Tibial nerve (tissue), 4 donors: ENCODE measurements at regions not wholly inside any gene's neighbourhood (a gene's known extent, or its start where the extent isn't known, plus 50 kb on each side); places are given as distances from the start of the nearest gene placed in this dataset.

Source experiments
- DNase-seq, 2 donors: peaks; one replicate each; pipeline ENCODE4 v3.0.0-alpha.2; 2019; ENCODE audit warnings: low spot score in 2 of 2
- H3K27ac ChIP-seq, 4 donors: fragments of 200-600 bp; sonication (generic) in 3 of 4; one replicate each; pipeline ENCODE4 v1.5.1; 2017 to 2019; ENCODE audit warnings: mild to moderate bottlenecking in 1 of 4
- H3K27me3 ChIP-seq, 2 donors: fragments of 200-600 bp; sonication (generic) in 1 of 2; one replicate each; pipeline versions ENCODE4 v1.5.1 to v1.6.0; 2017 to 2019
- H3K36me3 ChIP-seq, 3 donors: fragments of 200-600 bp; sonication (generic); one replicate each; pipeline ENCODE4 v1.5.1; 2018 to 2019
- H3K4me1 ChIP-seq, 4 donors: fragments of 200-600 bp; sonication (generic) in 3 of 4; one replicate each; pipeline ENCODE4 v1.5.1; 2017 to 2019
- H3K4me3 ChIP-seq, 4 donors: fragments of 200-600 bp; sonication (generic) in 3 of 4; one replicate each; pipeline ENCODE4 v1.5.1; 2017 to 2019; ENCODE audit warnings: mild to moderate bottlenecking in 1 of 4, moderate library complexity in 1 of 4
- H3K9me3 ChIP-seq, 4 donors: fragments of 200-600 bp; sonication (generic) in 3 of 4; one replicate each; pipeline ENCODE4 v1.5.1; 2017 to 2019
- CTCF ChIP-seq, 5 experiments: fragments of 200-600 bp in 3 of 5; fragments of 450-650 bp in 2 of 5; sonication (generic) in 3 of 5; IDR thresholded peaks; one replicate each; pipeline ENCODE4 v1.5.1; 2016 to 2019; ENCODE audit warnings: antibody characterized with exemption in 5 of 5, mild to moderate bottlenecking in 3 of 5, moderate library complexity in 2 of 5
- EP300 ChIP-seq, 2 donors: sonication (generic); formaldehyde crosslinking; IDR thresholded peaks; one replicate each; pipeline ENCODE4 v1.6.1; 2017; ENCODE audit warnings: antibody characterized with exemption in 2 of 2, mild to moderate bottlenecking in 1 of 2
- POLR2A ChIP-seq, 2 donors: fragments of 450-650 bp; IDR thresholded peaks; one replicate each; pipeline ENCODE4 v1.6.1; 2017; ENCODE audit warnings: antibody characterized with exemption in 2 of 2, mild to moderate bottlenecking in 2 of 2, moderate library complexity in 2 of 2
- WGBS, 2 donors: methylation state at CpG; one replicate each; pipeline ENCODE4 v1.1.5; 2018; 5-methylcytosine and 5-hydroxymethylcytosine counted together

DNA sequence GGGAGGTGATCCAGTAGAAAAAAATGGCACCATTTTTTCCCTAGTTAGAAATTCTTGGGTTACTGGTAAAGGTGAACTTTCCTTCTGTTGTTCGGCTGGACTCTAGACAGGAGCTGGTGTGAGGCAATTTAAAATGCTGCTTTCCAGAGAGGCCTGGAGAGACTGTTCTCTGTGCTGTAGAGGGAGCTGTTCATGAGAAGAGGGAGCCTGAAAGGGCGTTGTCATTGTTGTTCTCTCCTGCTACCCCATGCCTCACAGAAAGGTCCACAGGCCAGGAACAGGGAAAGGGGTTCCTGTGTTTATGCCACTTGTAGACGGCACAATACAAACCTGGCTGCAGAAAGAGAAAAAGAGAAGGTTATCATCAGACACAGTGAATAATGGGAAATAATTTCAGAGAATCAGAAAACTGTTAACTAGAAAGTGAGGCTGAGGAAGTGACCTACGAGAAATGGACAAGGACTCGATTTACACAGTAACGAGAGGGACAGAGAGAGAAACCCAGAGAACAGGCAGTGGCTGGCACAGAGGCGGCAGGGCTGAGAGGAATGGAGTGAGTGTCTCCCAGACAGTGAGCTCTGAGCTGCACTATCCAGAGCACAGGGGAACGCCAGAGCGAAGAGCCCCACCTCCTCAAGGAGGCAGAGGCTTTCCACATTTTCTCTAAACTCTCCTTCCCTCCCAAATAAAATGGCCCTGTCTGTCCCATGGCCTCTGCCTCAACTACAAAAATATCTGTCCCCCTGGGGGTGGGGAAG lies 109.2 kb downstream of the RRM1 start:
- H3K4me1 ChIP-seq = no peaks in the 10 kb centered on the region
- H3K9me3 ChIP-seq = peaks cover 0 to 6% (median 0%) of the 10 kb centered on the region in 4 donors
- no peak for DNase-seq
- no peak overlapping the region for H3K4me3 ChIP-seq
- TF ChIP-seq POLR2A (IDR thresholded peaks at IDR 0.05) (no peak), EP300 (IDR thresholded peaks at IDR 0.05) (no peak)
- no peaks in the 10 kb centered on the region for H3K27me3 ChIP-seq
- H3K36me3 ChIP-seq = no peaks in the 10 kb centered on the region
- H3K27ac ChIP-seq = no peak overlapping the region
- WGBS, 2 donors = 71 to 74% methylated on average over 9 of the region's 9 CpGs

DNA sequence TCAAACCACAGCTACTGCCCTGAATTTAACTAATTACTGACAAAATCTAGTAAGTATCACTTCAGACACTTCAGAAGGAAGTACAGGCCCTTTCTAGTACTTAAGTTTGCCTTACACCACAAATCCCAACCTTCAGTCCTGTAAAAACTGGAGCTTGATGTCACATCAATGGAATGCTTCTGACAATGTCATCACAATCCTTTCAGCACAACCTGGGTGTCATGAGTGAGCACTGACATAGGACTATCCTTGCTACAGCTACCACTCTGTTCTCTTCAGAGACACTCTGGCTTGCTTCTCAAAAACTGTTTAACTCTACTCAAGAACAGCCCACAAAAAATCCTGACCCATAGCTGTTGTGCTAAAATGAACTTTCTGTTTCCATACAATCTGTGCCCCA lies 108.2 kb downstream of the RRM1 start:
- Histone ChIP-seq H3K4me1 (no peaks in the 10 kb centered on the region), H3K9me3 (peaks cover 0 to 6% (median 0%) of the 10 kb centered on the region in 4 donors), H3K36me3 (no peaks in the 10 kb centered on the region), H3K4me3 (no peak overlapping the region), H3K27me3 (no peaks in the 10 kb centered on the region), H3K27ac (no peak overlapping the region)
- no peak for DNase-seq
- TF ChIP-seq EP300 (IDR thresholded peaks at IDR 0.05) (no peak), POLR2A (IDR thresholded peaks at IDR 0.05) (no peak), CTCF (IDR thresholded peaks at IDR 0.05) (no peak)

GRCh38 chr11:4197112-4197511 lies 102.5 kb downstream of the RRM1 start:
- Histone ChIP-seq H3K36me3 (no peaks in the 10 kb centered on the region), H3K27ac (no peak overlapping the region), H3K4me3 (no peak overlapping the region), H3K9me3 (peaks cover 0 to 6% (median 0%) of the 10 kb centered on the region in 4 donors), H3K27me3 (no peaks in the 10 kb centered on the region), H3K4me1 (no peaks in the 10 kb centered on the region)
- no peak for TF ChIP-seq POLR2A (IDR thresholded peaks at IDR 0.05)
- no peak for TF ChIP-seq CTCF (IDR thresholded peaks at IDR 0.05)
- TF ChIP-seq EP300 (IDR thresholded peaks at IDR 0.05) = no peak
- no peak for DNase-seq
- 82 to 89% methylated on average over 2 of the region's 2 CpGs for WGBS, 2 donors

GRCh38 chr11:4195909-4196308 lies 101.3 kb downstream of the RRM1 start:
- Histone ChIP-seq H3K4me1 (no peaks in the 10 kb centered on the region), H3K9me3 (peaks cover 0 to 6% (median 0%) of the 10 kb centered on the region in 4 donors), H3K27me3 (no peaks in the 10 kb centered on the region), H3K27ac (no peak overlapping the region), H3K4me3 (no peak overlapping the region), H3K36me3 (no peaks in the 10 kb centered on the region)
- no peak for TF ChIP-seq CTCF (IDR thresholded peaks at IDR 0.05)
- TF ChIP-seq EP300 (IDR thresholded peaks at IDR 0.05) = no peak
- no peak for TF ChIP-seq POLR2A (IDR thresholded peaks at IDR 0.05)
- no peak for DNase-seq
- 64 to 66% methylated on average over 2 of the region's 2 CpGs for WGBS, 2 donors

DNA sequence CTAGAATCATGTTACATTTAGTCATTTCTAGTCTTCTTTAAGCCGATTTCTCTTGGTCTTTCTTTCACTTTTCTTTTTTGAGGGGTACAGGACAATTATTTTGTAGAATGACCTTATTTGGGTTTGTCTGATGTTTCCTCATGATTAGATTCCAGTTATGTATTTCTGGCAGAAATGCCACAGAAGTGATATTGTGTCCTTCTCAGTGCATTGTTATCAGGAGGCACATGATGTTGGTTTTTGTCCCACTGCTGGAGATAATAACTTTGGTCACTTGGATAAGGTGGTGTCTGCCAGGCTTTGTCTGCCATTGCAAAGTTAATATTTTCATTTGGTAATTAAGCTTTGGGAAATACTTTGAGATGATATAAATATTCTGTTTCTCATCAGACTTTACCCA lies 100.3 kb downstream of the RRM1 start:
- H3K4me3 ChIP-seq = no peak overlapping the region
- 82 to 85% methylated on average over 1 of the region's 1 CpG for WGBS, 2 donors
- no peaks in the 10 kb centered on the region for H3K36me3 ChIP-seq
- no peak for DNase-seq
- peaks cover 0 to under 1% (median 0%) of the 10 kb centered on the region in 4 donors for H3K9me3 ChIP-seq
- TF ChIP-seq POLR2A (IDR thresholded peaks at IDR 0.05) (no peak), CTCF (IDR thresholded peaks at IDR 0.05) (no peak), EP300 (IDR thresholded peaks at IDR 0.05) (no peak)
- no peaks in the 10 kb centered on the region for H3K27me3 ChIP-seq
- no peaks in the 10 kb centered on the region for H3K4me1 ChIP-seq
- no peak overlapping the region for H3K27ac ChIP-seq
